ENCODE measurements at regions not wholly inside any gene's neighbourhood (a gene's known extent, or its start where the extent isn't known, plus 50 kb on each side); places are given as distances from the start of the nearest gene placed in this dataset.
"Not testable (repeated sequence)": the region's sequence is repeated elsewhere in the genome, so short reads cannot be mapped to it uniquely, and the experiment has no call there.

GRCh38 chr10:65042496-65042895 is 1521.3 kb downstream of the REEP3 start:
- no peaks in the 10 kb centered on the region for H3K36me3 Mint-ChIP-seq
- no peak overlapping the region for H3K27ac Mint-ChIP-seq
- no peak for DNase-seq (ENCODE audit: low spot score in 2 of 2, unreplicated experiment in 2 of 2)
- H3K9me3 Mint-ChIP-seq: peaks cover 8% of the 10 kb centered on the region
- H3K4me1 Mint-ChIP-seq: no peaks in the 10 kb centered on the region
- H3K4me3 Mint-ChIP-seq: no peak overlapping the region
- no peak for TF ChIP-seq CTCF (IDR thresholded peaks at IDR 0.05; ENCODE audit: unreplicated experiment)
- H3K27me3 Mint-ChIP-seq (ENCODE audit: low read depth): no peaks in the 10 kb centered on the region

- Mint-ChIP-seq H3K27me3 (ENCODE audit: low read depth) (no peaks in the 10 kb centered on the region), H3K27ac (no peak overlapping the region), H3K4me1 (no peaks in the 10 kb centered on the region), H3K4me3 (no peak overlapping the region), H3K9me3 (peaks cover 9% of the 10 kb centered on the region), H3K36me3 (no peaks in the 10 kb centered on the region)
- no peak for DNase-seq (ENCODE audit: low spot score in 2 of 2, unreplicated experiment in 2 of 2)
- TF ChIP-seq CTCF (IDR thresholded peaks at IDR 0.05; ENCODE audit: unreplicated experiment): no peak
Measured at GRCh38 chr10:65046831-65047230, 1525.6 kb downstream of the REEP3 start.

DNA sequence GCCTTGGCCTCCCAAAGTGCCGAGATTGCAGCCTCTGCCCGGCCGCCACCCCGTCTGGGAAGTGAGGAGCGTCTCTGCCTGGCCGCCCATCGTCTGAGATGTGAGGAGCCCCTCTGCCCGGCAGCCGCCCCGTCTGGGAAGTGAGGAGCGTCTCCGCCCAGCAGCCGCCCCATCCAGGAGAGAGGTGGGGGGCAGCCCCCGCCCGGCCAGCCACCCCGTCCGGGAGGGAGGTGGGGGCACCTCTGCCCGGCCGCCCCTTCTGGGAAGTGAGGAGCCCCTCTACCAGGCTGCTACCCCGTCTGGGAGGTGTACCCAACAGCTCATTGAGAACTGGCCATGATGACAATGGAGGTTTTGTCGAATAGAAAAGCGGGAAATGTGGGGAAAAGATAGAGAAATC is 1530.9 kb downstream of the REEP3 start:
- H3K4me1 Mint-ChIP-seq; H3K36me3 Mint-ChIP-seq; DNase-seq (ENCODE audit: low spot score in 2 of 2, unreplicated experiment in 2 of 2); H3K27me3 Mint-ChIP-seq (ENCODE audit: low read depth); H3K27ac Mint-ChIP-seq; H3K9me3 Mint-ChIP-seq; H3K4me3 Mint-ChIP-seq: not testable (repeated sequence)

DNA sequence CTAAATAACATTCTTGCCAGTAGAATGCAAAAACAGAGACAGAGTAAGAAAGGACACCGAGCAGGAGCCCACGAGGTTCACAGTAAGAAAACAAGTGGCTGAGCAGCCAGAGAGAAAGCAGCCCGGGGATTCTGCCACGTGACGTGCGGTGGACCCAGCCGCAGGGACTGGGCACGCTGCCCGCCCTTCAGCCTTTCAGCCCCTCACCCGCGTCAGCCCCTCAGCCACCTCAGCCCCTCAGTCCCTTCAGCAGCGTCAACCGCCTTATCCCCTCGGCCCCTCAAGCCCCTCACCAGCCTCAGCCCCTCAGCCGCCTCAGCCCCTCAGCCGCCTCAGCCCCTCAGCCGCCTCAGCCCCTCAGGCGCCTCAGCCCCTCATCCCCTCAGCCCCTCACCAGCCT is 1532.2 kb downstream of the REEP3 start:
- not testable (repeated sequence) for H3K4me3 Mint-ChIP-seq; H3K36me3 Mint-ChIP-seq; H3K9me3 Mint-ChIP-seq; H3K27ac Mint-ChIP-seq; DNase-seq (ENCODE audit: low spot score in 2 of 2, unreplicated experiment in 2 of 2); H3K27me3 Mint-ChIP-seq (ENCODE audit: low read depth); H3K4me1 Mint-ChIP-seq

GRCh38 chr10:65053831-65054351 is 1532.7 kb downstream of the REEP3 start:
- H3K4me1 Mint-ChIP-seq; H3K4me3 Mint-ChIP-seq; DNase-seq (ENCODE audit: low spot score in 2 of 2, unreplicated experiment in 2 of 2); H3K36me3 Mint-ChIP-seq; H3K27me3 Mint-ChIP-seq (ENCODE audit: low read depth); H3K27ac Mint-ChIP-seq: not testable (repeated sequence)
- peaks cover 14% of the 10 kb centered on the region for H3K9me3 Mint-ChIP-seq

DNA sequence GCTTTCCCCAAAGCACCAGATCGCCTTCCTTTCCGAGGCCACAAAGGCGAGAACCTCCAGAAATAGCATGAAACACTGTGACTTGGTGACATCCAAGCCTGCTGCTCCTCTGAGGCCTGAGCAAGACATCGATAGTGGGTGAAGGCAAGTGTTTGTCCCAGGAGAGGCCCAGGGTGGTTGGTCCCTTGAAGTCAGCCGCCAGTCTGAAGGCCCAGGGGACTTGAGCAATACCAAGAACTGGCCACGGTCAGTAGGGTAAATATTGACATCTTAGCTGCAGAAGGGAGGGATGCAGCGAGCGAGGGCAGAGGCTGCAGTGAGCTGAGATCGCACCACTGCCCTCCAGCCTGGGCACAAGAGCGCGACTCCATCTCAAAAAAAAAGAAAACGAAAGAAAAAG is 1533.5 kb downstream of the REEP3 start:
- peaks cover 22% of the 10 kb centered on the region for H3K9me3 Mint-ChIP-seq
- not testable (repeated sequence) for H3K27me3 Mint-ChIP-seq (ENCODE audit: low read depth); DNase-seq (ENCODE audit: low spot score in 2 of 2, unreplicated experiment in 2 of 2); H3K27ac Mint-ChIP-seq; H3K4me1 Mint-ChIP-seq; H3K36me3 Mint-ChIP-seq; H3K4me3 Mint-ChIP-seq

GRCh38 chr10:65065278-65065677 is 1544.1 kb downstream of the REEP3 start:
- no peaks in the 10 kb centered on the region for H3K4me1 Mint-ChIP-seq
- no peak for TF ChIP-seq CTCF (IDR thresholded peaks at IDR 0.05; ENCODE audit: unreplicated experiment)
- no peaks in the 10 kb centered on the region for H3K27me3 Mint-ChIP-seq (ENCODE audit: low read depth)

DNA sequence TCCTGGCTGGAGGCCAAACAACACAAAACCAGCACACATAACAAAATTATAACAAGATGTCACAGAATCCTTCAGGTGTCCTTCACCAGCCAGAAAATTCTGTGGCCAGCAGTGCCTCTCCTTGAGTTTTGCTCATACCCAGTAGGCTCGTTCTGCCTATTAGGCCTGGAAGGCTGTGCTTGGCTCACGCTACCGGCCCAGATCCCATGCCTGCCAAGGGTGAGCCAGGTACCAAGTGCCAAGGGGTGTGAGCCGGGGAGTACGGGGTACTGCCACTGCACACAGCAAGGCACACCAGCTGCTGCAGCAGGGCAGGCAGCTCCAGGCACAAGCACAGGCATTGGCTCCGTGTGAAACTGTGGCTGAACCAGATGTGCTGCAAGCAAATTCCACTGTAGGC is 1562.0 kb downstream of the REEP3 start:
- no peaks in the 10 kb centered on the region for H3K36me3 Mint-ChIP-seq
- no peaks in the 10 kb centered on the region for H3K27me3 Mint-ChIP-seq (ENCODE audit: low read depth)
- no peak overlapping the region for H3K4me3 Mint-ChIP-seq
- no peak for TF ChIP-seq CTCF (IDR thresholded peaks at IDR 0.05; ENCODE audit: unreplicated experiment)
- H3K4me1 Mint-ChIP-seq: no peaks in the 10 kb centered on the region
- H3K9me3 Mint-ChIP-seq: peaks cover 35% of the 10 kb centered on the region
- H3K27ac Mint-ChIP-seq: no peak overlapping the region
- no peak for DNase-seq (ENCODE audit: low spot score in 2 of 2, unreplicated experiment in 2 of 2)

More at GRCh38 chr10:65065278-65065677, 1544.1 kb downstream of the REEP3 start:
- Mint-ChIP-seq H3K36me3 (no peaks in the 10 kb centered on the region), H3K9me3 (peaks cover 11% of the 10 kb centered on the region), H3K4me3 (no peak overlapping the region), H3K27ac (no peak overlapping the region)
- DNase-seq (ENCODE audit: low spot score in 2 of 2, unreplicated experiment in 2 of 2): no peak

Measured in mesothelial cell of epicardium (in vitro differentiated cells).